Fibroblast of skin of abdomen (primary cell): ENCODE measurements at regions not wholly inside any gene's neighbourhood (a gene's known extent, or its start where the extent isn't known, plus 50 kb on each side); places are given as distances from the start of the nearest gene placed in this dataset.
"Not testable (repeated sequence)": the region's sequence is repeated elsewhere in the genome, so short reads cannot be mapped to it uniquely, and the experiment has no call there.

Experiments
- DNase-seq: peaks from one replicate; pipeline ENCODE4 v3.0.0-alpha.2; 2013

GRCh38 chr1:55310505-55310971 is 95.4 kb upstream of the USP24 start:
- peak; percentile 98 for DNase-seq

- DNase-seq, result no peak
Measured at GRCh38 chr1:55309786-55310504, 94.8 kb upstream of the USP24 start.

- no peak for DNase-seq
Measured at GRCh38 chr1:55309053-55309452, 93.9 kb upstream of the USP24 start.

- DNase-seq, result peak; percentile 66
Measured at GRCh38 chr1:55305735-55306134, 90.6 kb upstream of the USP24 start.

GRCh38 chr1:55304229-55304740 is 89.1 kb upstream of the USP24 start:
- no peak for DNase-seq

- peak; percentile 19 for DNase-seq
Measured at GRCh38 chr1:55302972-55303371, 87.8 kb upstream of the USP24 start.

GRCh38 chr1:55301912-55302311 is 86.7 kb upstream of the USP24 start:
- no peak for DNase-seq

- DNase-seq, result no peak
Measured at GRCh38 chr1:55300975-55301374, 85.8 kb upstream of the USP24 start.

- DNase-seq, result no peak
Measured at GRCh38 chr1:55298167-55298894, 83.2 kb upstream of the USP24 start.

GRCh38 chr1:55296247-55296646 is 81.1 kb upstream of the USP24 start:
- DNase-seq, result not testable (repeated sequence)

- no peak for DNase-seq
Measured at GRCh38 chr1:55289614-55290013, 74.5 kb upstream of the USP24 start.

GRCh38 chr1:55289042-55289441 is 73.9 kb upstream of the USP24 start:
- no peak for DNase-seq

- no peak for DNase-seq
Measured at GRCh38 chr1:55288245-55288644, 73.1 kb upstream of the USP24 start.

GRCh38 chr1:55287723-55288122 is 72.6 kb upstream of the USP24 start:
- no peak for DNase-seq

- DNase-seq, result no peak
Measured at GRCh38 chr1:55286856-55287602, 71.9 kb upstream of the USP24 start.

- no peak for DNase-seq
Measured at GRCh38 chr1:55285834-55286233, 70.7 kb upstream of the USP24 start.

- peak; percentile 65 for DNase-seq
Measured at GRCh38 chr1:55284856-55285255, 69.7 kb upstream of the USP24 start.

GRCh38 chr1:55282058-55282457 is 66.9 kb upstream of the USP24 start:
- DNase-seq, result no peak

GRCh38 chr1:55280731-55281130 is 65.6 kb upstream of the USP24 start:
- peak; percentile 65 for DNase-seq

GRCh38 chr1:55279627-55280026 is 64.5 kb upstream of the USP24 start:
- no peak for DNase-seq

GRCh38 chr1:55278378-55278777 is 63.2 kb upstream of the USP24 start:
- DNase-seq, result no peak

GRCh38 chr1:55277377-55278130 is 62.4 kb upstream of the USP24 start:
- peak; percentile 72 for DNase-seq
